GM12864 (cell line): ENCODE measurements at regions not wholly inside any gene's neighbourhood (a gene's known extent, or its start where the extent isn't known, plus 50 kb on each side); places are given as distances from the start of the nearest gene placed in this dataset.
"Not testable (repeated sequence)": the region's sequence is repeated elsewhere in the genome, so short reads cannot be mapped to it uniquely, and the experiment has no call there.

Experiments used
- DNase-seq: peaks from one replicate; pipeline ENCODE4 v3.0.0-alpha.2; 2011; ENCODE audit warnings: low read depth
- H3K4me3 ChIP-seq: 2 replicates; pipeline ENCODE4 v1.5.1; 2011; ENCODE audit warnings: mild to moderate bottlenecking, low read depth, low read length, control low read depth
- CTCF ChIP-seq: IDR thresholded peaks from 2 replicates; pipeline ENCODE4 v1.5.1; 2011; ENCODE audit warnings: low read depth, mild to moderate bottlenecking, moderate library complexity, low read length, control low read depth, inconsistent platforms; ENCODE audit errors: missing control alignments

- TF ChIP-seq CTCF, result no peak
- no peak for DNase-seq
- H3K4me3 ChIP-seq, result no peak overlapping the region
These were observed 657.1 kb upstream of the CDH10 start for GRCh38 chr5:25301836-25302235.

- no peak overlapping the region for H3K4me3 ChIP-seq
- DNase-seq, result no peak
- TF ChIP-seq CTCF, result no peak
These were observed 650.3 kb upstream of the CDH10 start for GRCh38 chr5:25295067-25295466.

GRCh38 chr5:25289766-25290165, 645.0 kb upstream of the CDH10 start:
- not testable (repeated sequence) for H3K4me3 ChIP-seq, DNase-seq

- no peak for DNase-seq
- no peak for TF ChIP-seq CTCF
- no peak overlapping the region for H3K4me3 ChIP-seq
These were observed 641.5 kb upstream of the CDH10 start for GRCh38 chr5:25286319-25286718.

GRCh38 chr5:25285136-25285535, 640.4 kb upstream of the CDH10 start:
- DNase-seq, result no peak
- no peak overlapping the region for H3K4me3 ChIP-seq
- no peak for TF ChIP-seq CTCF

GRCh38 chr5:25263507-25263906, 618.7 kb upstream of the CDH10 start:
- H3K4me3 ChIP-seq, DNase-seq: not testable (repeated sequence)

- DNase-seq, result no peak
- no peak for TF ChIP-seq CTCF
- H3K4me3 ChIP-seq, result no peak overlapping the region
These were observed 617.4 kb upstream of the CDH10 start for GRCh38 chr5:25262221-25262620.

GRCh38 chr5:25255128-25255527, 610.4 kb upstream of the CDH10 start:
- DNase-seq, result no peak
- TF ChIP-seq CTCF, result no peak
- H3K4me3 ChIP-seq, result no peak overlapping the region
